HepG2 (cell line): ENCODE measurements at regions not wholly inside any gene's neighbourhood (a gene's known extent, or its start where the extent isn't known, plus 50 kb on each side); places are given as distances from the start of the nearest gene placed in this dataset.

Source experiments
- CAMTA2 ChIP-seq: sonication (generic); formaldehyde crosslinking; IDR thresholded peaks from 2 replicates; pipeline ENCODE4 v1.4.0; 2020; ENCODE audit warnings: mild to moderate bottlenecking, missing genetic modification reagents, borderline replicate concordance
- EP300 ChIP-seq, 3 experiments: sonication (generic) in 1 of 3; formaldehyde crosslinking in 1 of 3; IDR thresholded peaks; 2 replicates each; pipeline versions ENCODE4 v1.5.1 to v1.6.1; 2011 to 2020; ENCODE audit warnings: low read depth in 2 of 3, low read length in 2 of 3, borderline replicate concordance in 1 of 3, improper control_type of control experiment in 1 of 3, mild to moderate bottlenecking in 1 of 3, missing genetic modification reagents in 1 of 3, moderate library complexity in 1 of 3
- FOXA3 ChIP-seq: IDR thresholded peaks from 2 replicates; pipeline ENCODE4 v1.6.1; 2016; ENCODE audit warnings: missing genetic modification reagents, missing compliant biosample characterization
- FOXP1 ChIP-seq, 2 experiments: fragments of 450-650 bp in 1 of 2; IDR thresholded peaks; 2 replicates each; pipeline ENCODE4 v1.6.1; 2017 to 2018; ENCODE audit warnings: antibody characterized with exemption in 1 of 2
- HMG20A ChIP-seq: IDR thresholded peaks from 2 replicates; pipeline ENCODE4 v1.6.1; 2016; ENCODE audit warnings: borderline replicate concordance
- NCOR1 ChIP-seq: fragments of 200-600 bp; sonication (generic); IDR thresholded peaks from 2 replicates; pipeline ENCODE4 v1.7.0; 2017; ENCODE audit warnings: antibody characterized with exemption, low read length, borderline replicate concordance
- PPARG ChIP-seq: conservative IDR thresholded peaks from 2 replicates; pipeline ENCODE4 v1.6.1; 2016; ENCODE audit warnings: missing biosample characterization, missing genetic modification reagents
- SOX13 ChIP-seq, 3 experiments: fragments of 450-650 bp in 1 of 3; sonication (generic) in 1 of 3; formaldehyde crosslinking in 1 of 3; IDR thresholded peaks in 2 of 3; conservative IDR thresholded peaks in 1 of 3; 2 replicates each; pipeline versions ENCODE4 v1.5.0 to v1.6.1; 2016 to 2020; ENCODE audit warnings: antibody characterized with exemption in 1 of 3, mild to moderate bottlenecking in 1 of 3, missing compliant biosample characterization in 1 of 3, missing genetic modification reagents in 1 of 3, moderate library complexity in 1 of 3
- WIZ ChIP-seq: sonication (generic); formaldehyde crosslinking; IDR thresholded peaks from 2 replicates; pipeline ENCODE4 v1.5.1; 2020; ENCODE audit warnings: mild to moderate bottlenecking, missing genetic modification reagents
- ZNF567 ChIP-seq: sonication (generic); formaldehyde crosslinking; IDR thresholded peaks from 2 replicates; pipeline ENCODE4 v1.8.1; 2023; ENCODE audit warnings: mild to moderate bottlenecking, missing genetic modification reagents, borderline replicate concordance
- ZSCAN31 ChIP-seq: sonication (generic); formaldehyde crosslinking; IDR thresholded peaks from 2 replicates; pipeline ENCODE4 v1.5.0; 2020; ENCODE audit warnings: low read depth, mild to moderate bottlenecking, missing genetic modification reagents
- TF ChIP-seq, protein P1 (sequence below): sonication (generic); formaldehyde crosslinking; IDR thresholded peaks from 2 replicates; pipeline ENCODE4 v1.4.0; 2020; ENCODE audit warnings: mild to moderate bottlenecking, missing genetic modification reagents
- TF ChIP-seq, protein P2 (sequence below): sonication (generic); formaldehyde crosslinking; IDR thresholded peaks from 2 replicates; pipeline ENCODE4 v1.5.1; 2020; ENCODE audit warnings: mild to moderate bottlenecking, missing genetic modification reagents
- TF ChIP-seq, protein P3 (sequence below), 2 experiments: fragments of 450-650 bp in 1 of 2; sonication (generic) in 1 of 2; formaldehyde crosslinking; IDR thresholded peaks; 2 replicates each; pipeline versions ENCODE4 v1.5.0 to v1.8.0; 2020 to 2022; ENCODE audit warnings: mild to moderate bottlenecking in 1 of 2, missing genetic modification reagents in 1 of 2
- TF ChIP-seq, protein P4 (sequence below): sonication (generic); formaldehyde crosslinking; IDR thresholded peaks from 2 replicates; pipeline ENCODE4 v1.8.0; 2022; ENCODE audit warnings: mild to moderate bottlenecking, missing genetic modification reagents, borderline replicate concordance

DNA sequence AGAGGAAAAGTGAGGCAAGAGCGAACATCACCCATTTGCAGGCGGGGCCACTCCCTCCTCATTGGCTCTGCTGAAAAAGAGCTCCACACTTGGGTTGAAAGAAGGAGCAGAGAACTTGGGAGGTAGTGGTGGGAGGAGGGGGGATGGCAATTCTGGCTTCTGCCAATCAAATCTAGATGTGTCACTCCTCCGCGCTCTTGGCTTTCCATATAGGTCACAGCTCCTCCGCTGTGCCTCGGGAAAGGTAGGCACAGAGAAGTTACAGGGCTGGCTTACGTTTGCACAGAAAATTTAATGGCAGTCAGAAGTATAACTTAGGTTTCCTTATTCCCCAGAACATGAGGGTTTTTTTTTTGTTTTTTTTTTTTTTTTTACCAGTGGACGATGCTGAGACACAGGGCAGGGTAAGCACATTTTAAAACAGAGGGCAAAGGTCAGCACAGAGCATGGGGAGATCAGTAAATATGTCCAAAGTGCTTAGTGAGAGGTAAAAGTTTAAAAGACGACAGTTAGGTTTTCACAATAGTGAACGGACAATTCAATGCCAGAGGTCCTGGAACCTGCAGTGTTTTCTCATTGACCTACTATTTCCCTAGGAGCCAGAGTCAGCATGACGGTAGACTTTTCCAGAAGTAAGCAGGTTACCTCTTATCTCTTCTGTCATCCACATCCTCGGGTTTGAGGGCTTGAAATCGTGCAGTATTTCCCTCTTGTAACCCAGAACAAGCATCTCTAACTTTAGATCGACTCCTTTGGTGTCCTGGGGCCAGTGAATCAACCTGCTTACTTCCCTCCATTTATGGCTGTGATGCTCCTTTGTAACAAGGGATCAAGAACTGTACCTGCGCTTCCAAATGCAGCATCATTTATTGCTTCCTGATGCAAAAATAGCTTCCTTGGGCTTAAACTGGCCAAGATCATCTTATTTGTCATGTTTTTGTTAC lies 258.9 kb upstream of the PROX1 start (continued):
- TF ChIP-seq, protein P1, sequence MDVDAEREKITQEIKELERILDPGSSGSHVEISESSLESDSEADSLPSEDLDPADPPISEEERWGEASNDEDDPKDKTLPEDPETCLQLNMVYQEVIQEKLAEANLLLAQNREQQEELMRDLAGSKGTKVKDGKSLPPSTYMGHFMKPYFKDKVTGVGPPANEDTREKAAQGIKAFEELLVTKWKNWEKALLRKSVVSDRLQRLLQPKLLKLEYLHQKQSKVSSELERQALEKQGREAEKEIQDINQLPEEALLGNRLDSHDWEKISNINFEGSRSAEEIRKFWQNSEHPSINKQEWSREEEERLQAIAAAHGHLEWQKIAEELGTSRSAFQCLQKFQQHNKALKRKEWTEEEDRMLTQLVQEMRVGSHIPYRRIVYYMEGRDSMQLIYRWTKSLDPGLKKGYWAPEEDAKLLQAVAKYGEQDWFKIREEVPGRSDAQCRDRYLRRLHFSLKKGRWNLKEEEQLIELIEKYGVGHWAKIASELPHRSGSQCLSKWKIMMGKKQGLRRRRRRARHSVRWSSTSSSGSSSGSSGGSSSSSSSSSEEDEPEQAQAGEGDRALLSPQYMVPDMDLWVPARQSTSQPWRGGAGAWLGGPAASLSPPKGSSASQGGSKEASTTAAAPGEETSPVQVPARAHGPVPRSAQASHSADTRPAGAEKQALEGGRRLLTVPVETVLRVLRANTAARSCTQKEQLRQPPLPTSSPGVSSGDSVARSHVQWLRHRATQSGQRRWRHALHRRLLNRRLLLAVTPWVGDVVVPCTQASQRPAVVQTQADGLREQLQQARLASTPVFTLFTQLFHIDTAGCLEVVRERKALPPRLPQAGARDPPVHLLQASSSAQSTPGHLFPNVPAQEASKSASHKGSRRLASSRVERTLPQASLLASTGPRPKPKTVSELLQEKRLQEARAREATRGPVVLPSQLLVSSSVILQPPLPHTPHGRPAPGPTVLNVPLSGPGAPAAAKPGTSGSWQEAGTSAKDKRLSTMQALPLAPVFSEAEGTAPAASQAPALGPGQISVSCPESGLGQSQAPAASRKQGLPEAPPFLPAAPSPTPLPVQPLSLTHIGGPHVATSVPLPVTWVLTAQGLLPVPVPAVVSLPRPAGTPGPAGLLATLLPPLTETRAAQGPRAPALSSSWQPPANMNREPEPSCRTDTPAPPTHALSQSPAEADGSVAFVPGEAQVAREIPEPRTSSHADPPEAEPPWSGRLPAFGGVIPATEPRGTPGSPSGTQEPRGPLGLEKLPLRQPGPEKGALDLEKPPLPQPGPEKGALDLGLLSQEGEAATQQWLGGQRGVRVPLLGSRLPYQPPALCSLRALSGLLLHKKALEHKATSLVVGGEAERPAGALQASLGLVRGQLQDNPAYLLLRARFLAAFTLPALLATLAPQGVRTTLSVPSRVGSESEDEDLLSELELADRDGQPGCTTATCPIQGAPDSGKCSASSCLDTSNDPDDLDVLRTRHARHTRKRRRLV (CRISPR knock-in tag) = no peak
- TF ChIP-seq, protein P2, sequence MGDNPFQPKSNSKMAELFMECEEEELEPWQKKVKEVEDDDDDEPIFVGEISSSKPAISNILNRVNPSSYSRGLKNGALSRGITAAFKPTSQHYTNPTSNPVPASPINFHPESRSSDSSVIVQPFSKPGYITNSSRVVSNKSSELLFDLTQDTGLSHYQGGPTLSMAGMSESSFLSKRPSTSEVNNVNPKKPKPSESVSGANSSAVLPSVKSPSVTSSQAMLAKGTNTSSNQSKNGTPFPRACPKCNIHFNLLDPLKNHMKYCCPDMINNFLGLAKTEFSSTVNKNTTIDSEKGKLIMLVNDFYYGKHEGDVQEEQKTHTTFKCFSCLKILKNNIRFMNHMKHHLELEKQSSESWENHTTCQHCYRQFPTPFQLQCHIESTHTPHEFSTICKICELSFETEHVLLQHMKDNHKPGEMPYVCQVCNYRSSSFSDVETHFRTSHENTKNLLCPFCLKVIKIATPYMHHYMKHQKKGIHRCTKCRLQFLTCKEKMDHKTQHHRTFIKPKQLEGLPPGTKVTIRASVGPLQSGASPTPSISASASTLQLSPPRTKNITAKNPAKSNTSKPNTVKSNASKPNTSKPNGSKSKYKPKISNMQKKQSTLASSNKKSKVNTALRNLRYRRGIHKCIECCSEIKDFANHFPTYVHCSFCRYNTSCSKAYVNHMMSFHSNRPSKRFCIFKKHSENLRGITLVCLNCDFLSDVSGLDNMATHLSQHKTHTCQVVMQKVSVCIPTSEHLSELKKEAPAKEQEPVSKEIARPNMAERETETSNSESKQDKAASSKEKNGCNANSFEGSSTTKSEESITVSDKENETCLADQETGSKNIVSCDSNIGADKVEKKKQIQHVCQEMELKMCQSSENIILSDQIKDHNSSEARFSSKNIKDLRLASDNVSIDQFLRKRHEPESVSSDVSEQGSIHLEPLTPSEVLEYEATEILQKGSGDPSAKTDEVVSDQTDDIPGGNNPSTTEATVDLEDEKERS = peak; percentile 22; the same call in 1 of the 2 replicates
- TF ChIP-seq CAMTA2 (CRISPR knock-in tag) (no peak), FOXA3 (CRISPR knock-in tag) (peak; percentile 54), NCOR1 (peak; percentile 69; the same call in 1 of the 2 replicates), HMG20A (peak; percentile 37; the same call in 1 of the 2 replicates), PPARG (peak; percentile 33; the same call in 1 of the 2 replicates), FOXP1 (IDR thresholded peaks at IDR 0.05) (no peak), FOXP1 (CRISPR knock-in tag; IDR thresholded peaks at IDR 0.05) (0 out of 2 replicates have a peak, but pooled peaks have one; percentile 19), EP300 (IDR thresholded peaks at IDR 0.05; ENCODE audit: low read depth in 2 of 2, low read length in 2 of 2) (peak in 1 of 2 experiments; percentile 73; a peak in 2 of 4 replicates), EP300 (CRISPR knock-in tag; IDR thresholded peaks at IDR 0.05; ENCODE audit: borderline replicate concordance) (no peak), ZNF567 (no peak), SOX13 (IDR thresholded peaks at IDR 0.05) (no peak), SOX13 (CRISPR knock-in tag; conservative IDR thresholded peaks at IDR 0.05 in 1 of 2, IDR thresholded peaks at IDR 0.05 in 1 of 2) (peak in 1 of 2 experiments; percentile 71; a peak in 2 of 4 replicates), WIZ (CRISPR knock-in tag) (0 out of 2 replicates have a peak, but pooled peaks have one; percentile 49), ZSCAN31 (CRISPR knock-in tag) (peak; percentile 50; the same call in 1 of the 2 replicates)
- TF ChIP-seq, protein P3, sequence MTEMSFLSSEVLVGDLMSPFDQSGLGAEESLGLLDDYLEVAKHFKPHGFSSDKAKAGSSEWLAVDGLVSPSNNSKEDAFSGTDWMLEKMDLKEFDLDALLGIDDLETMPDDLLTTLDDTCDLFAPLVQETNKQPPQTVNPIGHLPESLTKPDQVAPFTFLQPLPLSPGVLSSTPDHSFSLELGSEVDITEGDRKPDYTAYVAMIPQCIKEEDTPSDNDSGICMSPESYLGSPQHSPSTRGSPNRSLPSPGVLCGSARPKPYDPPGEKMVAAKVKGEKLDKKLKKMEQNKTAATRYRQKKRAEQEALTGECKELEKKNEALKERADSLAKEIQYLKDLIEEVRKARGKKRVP (CRISPR knock-in tag; IDR thresholded peaks at IDR 0.05) = no peak
- TF ChIP-seq, protein P4, sequence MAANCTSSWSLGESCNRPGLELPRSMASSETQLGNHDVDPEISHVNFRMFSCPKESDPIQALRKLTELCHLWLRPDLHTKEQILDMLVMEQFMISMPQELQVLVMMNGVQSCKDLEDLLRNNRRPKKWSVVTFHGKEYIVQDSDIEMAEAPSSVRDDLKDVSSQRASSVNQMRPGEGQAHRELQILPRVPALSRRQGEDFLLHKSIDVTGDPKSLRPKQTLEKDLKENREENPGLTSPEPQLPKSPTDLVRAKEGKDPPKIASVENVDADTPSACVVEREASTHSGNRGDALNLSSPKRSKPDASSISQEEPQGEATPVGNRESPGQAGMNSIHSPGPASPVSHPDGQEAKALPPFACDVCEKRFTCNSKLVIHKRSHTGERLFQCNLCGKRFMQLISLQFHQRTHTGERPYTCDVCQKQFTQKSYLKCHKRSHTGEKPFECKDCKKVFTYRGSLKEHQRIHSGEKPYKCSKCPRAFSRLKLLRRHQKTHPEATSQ (CRISPR knock-in tag) = peak; percentile 39; the same call in 1 of the 2 replicates
